HG02943 (cell line): ENCODE measurements at regions not wholly inside any gene's neighbourhood (a gene's known extent, or its start where the extent isn't known, plus 50 kb on each side); places are given as distances from the start of the nearest gene placed in this dataset.
"Not testable (repeated sequence)": the region's sequence is repeated elsewhere in the genome, so short reads cannot be mapped to it uniquely, and the experiment has no call there.

Experiments used
- ATAC-seq: cut with Tn5 transposase; IDR thresholded peaks from one replicate; pipeline ENCODE4 v1.9.1; 2021; ENCODE audit warnings: mild to moderate bottlenecking, low read depth, moderate library complexity; ENCODE audit not compliant: unreplicated experiment

DNA sequence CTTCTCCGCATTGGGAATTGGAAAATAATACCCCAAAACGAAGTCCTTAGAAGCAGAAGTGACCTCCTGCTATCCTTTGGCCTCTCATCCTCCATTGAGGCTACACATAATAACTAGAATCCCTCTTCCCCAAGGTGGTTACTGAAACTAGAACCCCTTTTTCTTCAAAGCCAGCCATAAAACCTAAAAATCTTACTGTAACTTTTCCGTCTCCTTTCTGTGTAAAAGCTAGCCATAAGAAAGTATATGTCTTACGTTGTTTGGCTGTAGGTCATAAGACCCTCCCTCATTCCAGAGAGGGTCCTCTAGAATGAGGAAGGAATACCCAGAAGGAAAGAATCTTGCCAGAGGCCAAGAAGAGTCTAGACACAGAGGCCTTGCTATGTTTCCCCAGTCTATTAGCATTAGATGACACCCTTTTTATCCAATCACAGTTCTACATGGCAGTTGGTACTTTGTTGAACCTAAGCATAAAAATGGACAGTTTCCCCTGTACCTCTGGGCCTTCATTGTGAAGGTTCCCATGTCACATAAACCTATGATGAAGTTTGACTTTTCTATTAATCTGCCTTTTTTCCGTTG lies 133.9 kb upstream of the BTN3A2 start:
- no peak for ATAC-seq

DNA sequence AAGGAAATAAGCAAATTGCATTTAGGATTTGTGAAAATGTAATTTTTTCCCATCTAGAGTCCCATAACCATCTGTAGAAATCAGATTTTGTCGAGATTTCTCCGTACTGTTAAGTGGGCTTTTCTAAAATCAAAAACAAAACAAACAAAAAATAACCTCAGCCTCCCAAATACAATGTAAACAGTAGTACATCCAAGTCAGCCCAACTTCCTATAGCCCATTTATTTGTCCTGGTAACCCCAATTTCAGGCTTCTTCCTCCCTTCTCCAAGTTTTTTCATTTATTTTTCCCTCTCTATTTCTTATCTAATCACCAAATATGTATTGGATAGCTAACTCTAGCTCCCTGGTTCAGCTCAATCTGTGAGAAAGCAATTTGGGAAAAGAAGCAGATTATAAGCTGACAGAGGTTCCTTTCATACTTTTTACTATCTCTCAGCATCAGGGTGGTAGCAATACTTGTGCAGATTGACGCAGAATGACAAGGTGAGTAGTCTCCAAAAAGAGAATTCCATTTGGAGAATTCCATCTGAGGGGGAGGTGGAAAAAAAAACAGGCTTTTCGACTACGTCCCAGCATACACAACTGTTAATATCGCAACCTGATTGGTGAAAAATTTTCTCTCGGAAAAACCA lies 132.6 kb upstream of the BTN3A2 start:
- ATAC-seq, result no peak

DNA sequence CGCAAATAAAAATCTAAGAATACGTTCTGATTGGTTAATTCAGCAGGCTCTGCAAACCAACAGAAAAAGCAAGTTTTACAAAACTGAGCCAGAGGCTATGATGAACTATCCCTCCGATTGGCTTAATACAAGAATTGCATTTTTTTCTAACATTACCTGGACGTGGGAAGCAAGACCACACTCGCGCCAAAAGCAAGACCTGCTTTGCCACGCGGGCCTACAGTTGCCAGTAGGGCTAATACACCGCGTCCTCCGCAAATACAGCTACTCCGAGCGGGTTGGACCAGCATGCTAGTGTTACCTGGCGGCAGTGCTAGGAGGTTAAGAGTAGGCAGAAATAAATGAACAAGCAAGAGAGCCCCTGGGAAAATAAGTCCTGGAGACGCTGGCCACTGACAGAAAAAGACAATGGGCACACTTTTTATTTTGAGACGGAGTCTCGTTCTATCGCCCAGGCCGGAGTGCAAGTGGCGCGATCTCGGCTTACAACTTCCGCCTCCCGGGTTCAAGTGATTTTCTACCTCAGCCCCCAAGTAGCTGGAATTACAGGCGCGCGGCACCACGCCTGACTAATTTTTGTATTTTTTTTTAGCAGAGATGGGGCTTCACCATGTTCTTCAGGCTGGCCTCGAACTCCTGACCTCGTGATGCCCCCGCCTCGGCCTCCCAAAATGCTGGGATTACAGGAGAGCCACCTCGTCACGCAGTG lies 131.9 kb upstream of the BTN3A2 start:
- ATAC-seq, result peak; percentile 8

DNA sequence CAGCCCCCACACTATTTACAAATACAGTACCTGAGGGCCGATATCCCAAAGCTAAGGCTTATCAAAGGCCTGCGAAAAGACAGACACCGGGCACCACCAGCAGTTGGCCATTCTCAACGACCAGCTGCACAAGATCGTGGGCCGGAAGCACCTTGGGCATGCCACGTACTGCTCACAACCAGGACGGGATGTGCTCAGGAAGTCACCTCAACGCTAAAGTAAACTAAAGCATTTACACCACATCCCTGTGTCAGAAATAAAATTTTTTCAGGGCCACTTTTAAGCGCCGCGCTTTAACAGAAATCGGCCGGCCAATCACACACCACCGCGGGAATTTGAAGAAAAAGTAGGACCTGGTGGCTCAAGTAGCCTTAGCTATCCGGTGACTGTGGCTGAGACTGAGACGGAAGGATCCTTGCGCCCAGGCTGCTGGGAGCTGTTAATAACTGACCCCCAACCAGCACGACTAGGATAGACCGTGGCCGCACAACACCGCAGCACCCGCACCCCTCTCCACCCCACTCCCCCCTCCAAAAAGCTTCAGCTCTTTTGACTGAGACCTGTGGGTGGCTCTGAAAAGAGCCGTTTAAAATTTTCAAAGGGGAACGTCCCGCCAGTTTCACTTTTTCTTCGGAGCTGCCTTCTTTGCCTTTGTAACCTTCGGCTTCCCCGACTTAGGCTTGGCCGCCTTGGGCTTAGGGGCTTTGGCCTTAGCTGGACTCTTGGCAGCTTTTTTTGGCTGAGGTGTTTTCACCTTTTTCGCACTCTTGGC lies 131.2 kb upstream of the BTN3A2 start:
- ATAC-seq, result peak; percentile 48

DNA sequence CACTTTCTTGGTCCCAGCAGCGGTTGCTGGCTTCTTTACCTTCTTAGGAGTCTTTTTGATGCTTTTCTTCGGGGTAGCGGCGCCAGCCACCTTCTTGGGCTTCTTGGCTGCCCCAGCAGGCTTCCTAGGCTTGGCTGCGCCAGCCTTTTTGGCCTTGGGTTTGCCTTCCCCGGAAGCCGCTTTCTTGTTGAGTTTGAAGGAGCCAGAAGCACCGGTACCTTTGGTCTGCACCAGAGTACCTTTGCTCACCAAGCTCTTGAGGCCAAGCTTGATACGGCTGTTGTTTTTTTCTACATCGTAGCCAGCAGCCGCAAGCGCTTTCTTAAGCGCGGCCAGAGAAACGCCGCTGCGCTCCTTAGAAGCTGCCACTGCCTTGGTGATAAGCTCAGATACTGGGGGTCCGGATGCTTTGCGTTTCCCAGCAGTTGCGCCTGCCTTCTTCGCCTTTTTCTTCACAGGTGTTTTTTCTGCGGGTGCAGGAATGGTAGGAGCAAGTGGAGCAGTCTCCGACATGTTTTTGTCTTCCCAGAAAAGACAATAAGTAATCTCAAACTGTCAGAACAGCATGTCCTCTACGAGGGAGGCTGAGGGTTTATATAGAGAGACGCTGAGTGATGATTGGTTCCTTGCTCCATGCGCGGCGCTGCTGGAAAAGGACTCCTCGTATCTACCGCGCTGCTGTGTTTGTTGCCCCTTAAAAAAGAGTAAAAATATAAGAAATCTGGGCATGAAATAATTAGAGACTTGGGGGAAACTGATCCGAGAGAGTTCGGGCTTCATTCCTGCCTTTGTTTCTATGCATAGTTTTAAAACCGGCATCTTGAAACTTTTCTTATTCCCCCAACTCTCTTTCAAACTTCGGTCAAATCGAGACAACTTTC lies 130.3 kb upstream of the BTN3A2 start:
- ATAC-seq, result peak; percentile 42

DNA sequence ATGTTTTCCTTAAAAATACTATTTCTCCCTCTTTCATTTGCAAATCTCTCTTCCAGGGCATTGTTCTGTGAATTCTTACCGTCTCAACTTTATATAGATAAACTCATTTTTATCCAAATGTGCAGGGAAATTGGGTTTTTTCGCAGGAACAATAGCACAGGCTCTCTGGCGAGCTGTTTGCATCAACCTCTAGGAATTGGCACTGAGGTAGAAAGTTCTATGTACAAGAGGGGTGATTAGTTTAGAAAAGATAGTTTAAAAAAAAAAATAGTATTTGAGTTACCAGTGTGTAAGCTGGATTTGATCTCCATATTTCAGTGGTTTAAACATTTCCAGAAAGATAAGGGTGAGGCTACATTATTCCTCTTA lies 129.7 kb upstream of the BTN3A2 start:
- ATAC-seq, result no peak

DNA sequence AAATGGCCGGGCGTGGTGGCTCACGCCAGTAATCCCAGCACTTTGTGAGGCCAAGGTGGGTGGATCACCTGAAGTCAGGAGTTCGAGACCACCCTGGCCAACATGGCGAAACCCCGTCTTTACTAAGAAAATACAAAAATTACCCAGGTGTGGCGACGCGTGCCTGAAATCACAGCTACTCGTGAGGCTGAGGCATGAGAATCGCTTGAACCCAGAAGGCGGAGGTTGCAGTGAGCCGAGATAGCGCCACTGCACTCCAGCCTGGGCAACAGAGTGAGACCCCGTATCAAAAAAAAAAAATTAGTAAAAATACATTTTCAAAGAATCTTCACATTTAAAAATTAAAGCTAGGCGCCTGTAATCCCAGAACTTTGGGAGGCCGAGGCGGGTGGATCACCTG lies 125.6 kb upstream of the BTN3A2 start:
- not testable (repeated sequence) for ATAC-seq

DNA sequence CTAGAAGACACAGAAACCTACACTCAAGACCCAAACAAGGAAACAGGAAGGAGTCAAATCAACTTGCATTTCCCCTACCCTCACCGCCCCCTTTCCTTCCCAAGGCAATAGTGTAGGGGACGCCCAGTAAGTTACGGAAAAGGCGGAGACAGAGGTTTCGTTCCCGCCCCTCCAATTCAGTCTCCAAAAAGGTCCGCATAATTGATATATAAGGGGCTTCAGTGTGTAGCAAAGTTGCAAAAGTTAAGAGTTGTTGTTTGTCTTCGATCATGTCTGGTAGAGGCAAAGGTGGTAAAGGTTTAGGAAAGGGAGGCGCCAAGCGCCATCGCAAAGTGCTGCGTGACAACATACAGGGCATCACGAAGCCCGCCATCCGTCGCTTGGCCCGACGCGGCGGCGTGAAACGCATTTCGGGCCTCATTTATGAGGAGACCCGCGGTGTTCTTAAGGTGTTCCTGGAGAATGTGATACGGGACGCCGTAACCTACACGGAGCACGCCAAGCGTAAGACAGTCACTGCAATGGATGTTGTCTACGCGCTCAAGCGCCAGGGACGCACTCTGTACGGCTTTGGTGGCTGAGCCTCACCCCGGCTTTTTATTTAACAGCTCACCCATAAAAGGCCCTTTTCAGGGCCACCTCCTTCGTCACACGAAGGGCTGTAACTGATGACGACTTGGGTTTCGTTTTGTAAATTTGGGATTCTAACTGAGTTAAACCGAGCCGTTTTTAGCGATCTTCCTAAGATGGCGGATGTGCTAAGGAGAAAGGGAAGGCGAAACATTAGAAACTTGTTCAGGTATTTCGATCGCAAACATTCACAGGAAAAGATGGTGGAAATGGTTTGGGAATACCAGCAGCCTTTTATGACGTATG lies 124.6 kb upstream of the BTN3A2 start:
- peak; percentile 62 for ATAC-seq

DNA sequence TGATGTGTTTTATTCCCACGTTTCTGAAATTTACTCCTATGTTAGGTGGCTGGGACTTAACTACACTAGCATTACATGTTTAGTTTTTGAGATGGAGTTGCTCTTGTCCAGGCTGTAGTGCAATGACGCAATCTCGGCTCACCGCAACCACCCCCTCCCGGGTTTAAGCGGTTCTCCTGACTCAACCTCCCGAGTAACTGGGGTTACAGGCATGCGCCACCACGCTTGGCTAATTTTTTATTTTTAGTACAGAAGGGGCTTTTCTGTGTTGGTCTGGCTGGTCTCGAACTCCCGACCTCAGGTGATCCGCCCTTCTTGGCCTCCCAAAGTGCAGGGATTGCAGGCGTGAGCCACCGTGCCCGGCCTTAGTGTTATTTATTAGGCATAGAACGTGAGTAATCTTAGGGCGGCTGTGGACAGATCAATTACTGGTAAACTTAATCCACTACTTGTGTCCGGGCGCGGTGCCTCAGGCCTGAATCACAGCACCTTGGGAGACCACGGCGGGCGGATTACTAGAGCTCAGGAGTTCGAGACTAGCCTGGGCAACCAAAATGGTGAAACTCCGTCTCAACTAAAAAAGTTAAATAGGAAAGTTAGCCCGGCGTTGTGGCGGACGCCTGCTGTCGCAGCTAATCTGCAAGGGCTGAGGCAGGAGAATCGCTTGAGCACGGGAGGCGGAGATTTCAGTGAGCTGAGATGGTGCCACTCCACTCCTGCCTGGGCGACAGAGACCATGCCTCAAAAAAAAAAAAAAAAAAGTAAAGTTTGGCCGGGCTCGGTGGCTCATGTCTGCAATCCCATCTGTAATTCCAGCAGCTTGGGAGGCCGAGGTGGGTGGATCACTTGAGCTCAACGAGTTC lies 123.7 kb upstream of the BTN3A2 start:
- ATAC-seq, result peak; percentile 4

DNA sequence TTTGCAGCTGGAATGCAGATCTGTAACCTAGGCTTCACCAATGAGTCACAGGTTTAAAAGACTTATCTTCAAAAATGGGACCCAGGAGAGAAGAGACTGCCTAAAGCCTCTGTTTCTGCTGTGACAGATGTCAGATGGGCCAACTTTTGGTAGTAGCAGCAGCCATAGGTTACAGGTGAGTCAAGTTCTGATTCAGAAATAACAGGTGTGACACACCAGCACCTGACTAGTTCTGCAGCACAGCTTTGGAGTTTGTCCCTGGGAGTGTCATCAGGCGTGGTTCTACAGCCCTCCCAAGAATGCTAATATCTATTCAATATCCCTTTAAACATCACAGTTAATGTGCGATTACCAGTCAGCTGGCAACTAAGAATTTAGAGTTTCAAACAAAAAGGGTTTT lies 121.9 kb upstream of the BTN3A2 start:
- no peak for ATAC-seq

DNA sequence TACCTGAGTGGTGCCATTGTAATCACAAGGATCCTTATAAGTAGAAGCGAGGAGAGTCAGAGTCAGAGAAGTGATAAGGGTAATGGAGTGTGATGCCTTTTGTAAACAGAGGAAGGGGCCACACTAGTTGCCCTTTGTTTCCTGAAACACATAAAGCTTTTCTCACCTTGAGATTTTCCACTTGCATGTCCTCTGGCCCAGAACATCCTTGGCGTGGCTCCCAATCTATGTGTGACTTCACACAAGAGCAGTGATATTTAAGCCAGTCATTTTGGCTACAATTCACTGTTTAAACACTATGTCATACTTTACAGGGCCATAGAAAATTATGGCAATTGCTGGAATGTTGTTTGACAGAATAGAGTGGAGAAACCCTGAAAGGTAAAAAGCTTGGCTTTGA lies 121.2 kb upstream of the BTN3A2 start:
- no peak for ATAC-seq

DNA sequence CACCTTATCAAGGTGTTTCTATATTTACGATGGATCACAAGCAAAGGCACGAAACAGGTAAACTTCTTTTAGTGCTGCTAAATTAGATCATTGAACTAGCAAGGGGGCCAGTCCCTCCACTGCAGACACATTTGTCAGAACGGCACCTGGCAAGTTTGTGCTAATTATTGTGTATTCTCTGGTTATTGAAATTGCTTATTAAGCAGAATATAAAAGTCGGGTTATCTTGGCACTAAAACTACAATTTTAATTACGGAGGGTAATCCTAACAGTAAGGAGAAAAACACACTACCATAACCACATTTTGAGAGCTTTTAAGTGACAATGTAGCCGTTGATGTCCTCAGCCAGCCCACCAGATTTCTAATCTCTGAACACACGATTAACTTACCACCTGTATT lies 118.9 kb upstream of the BTN3A2 start:
- no peak for ATAC-seq

DNA sequence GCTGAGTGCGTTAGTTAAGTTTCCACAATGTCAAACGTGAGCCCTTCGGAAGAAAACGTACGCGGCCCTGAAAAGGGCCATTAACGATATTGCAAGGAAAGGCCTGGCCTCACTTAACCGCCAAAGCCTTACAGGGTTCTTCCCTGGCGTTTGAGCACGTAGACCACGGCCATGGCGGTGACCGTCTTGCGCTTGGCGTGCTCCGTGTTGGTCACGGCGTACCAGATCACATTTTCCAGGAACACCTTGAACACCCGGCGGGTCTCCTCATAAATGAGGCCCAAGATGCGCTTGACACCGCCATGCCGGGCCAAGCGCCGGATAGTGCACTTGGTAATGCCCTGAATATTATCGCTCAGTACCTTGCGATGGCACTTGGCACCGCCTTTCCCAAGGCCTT lies 118.4 kb upstream of the BTN3A2 start:
- no peak for ATAC-seq

DNA sequence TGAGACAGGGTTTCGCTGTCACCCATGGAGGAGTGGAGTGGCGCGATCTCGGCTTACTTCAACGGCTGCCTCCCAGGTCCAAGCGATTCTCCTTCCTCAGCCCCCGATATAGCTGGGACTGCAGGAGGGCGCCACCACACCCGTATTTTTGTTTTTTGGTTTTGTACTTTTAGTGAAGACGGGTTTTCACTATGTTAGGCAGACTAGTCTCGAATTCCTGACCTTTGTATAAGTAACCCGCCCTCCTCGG lies 115.4 kb upstream of the BTN3A2 start:
- ATAC-seq, result no peak

DNA sequence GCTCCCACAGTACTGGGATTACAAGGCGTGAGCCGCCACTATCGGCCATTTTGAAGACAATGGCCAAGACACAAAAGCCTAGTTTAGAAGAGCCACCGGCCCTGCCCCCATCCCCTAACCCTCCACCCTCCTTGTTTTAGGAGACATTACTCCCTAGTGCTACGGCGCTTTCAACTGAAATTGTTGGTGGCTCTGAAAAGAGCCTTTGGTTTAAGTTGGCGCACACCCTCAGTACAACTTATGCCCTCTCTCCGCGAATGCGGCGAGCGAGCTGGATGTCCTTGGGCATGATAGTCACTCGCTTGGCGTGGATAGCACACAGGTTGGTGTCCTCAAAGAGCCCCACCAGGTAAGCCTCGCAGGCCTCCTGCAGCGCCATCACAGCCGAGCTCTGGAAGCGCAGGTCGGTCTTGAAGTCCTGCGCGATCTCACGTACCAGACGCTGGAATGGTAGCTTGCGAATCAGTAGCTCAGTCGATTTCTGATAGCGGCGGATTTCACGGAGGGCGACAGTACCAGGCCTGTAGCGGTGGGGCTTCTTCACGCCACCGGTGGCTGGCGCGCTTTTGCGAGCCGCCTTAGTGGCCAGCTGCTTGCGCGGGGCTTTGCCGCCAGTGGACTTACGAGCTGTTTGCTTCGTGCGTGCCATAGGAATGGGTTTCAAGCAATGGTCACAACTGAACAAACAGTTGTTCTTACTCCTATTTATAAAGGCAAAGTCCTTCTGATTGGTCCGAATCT lies 114.9 kb upstream of the BTN3A2 start:
- no peak for ATAC-seq

DNA sequence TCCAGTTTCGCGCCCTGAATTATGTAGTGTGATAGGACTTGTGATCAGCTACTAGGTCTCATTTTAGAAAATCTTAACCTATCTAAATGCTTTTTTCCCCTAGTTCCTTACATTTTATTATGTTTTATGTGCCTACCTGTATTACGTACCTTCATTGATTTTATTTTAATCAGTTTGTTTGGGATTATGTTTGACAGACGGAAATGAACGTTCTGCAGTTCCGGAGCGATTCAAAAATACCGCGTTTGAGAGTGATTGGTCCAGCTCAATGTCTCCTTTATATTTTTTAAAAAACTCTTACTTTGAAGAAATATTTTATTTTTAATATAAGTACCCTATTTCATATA lies 114.3 kb upstream of the BTN3A2 start:
- ATAC-seq, result no peak

DNA sequence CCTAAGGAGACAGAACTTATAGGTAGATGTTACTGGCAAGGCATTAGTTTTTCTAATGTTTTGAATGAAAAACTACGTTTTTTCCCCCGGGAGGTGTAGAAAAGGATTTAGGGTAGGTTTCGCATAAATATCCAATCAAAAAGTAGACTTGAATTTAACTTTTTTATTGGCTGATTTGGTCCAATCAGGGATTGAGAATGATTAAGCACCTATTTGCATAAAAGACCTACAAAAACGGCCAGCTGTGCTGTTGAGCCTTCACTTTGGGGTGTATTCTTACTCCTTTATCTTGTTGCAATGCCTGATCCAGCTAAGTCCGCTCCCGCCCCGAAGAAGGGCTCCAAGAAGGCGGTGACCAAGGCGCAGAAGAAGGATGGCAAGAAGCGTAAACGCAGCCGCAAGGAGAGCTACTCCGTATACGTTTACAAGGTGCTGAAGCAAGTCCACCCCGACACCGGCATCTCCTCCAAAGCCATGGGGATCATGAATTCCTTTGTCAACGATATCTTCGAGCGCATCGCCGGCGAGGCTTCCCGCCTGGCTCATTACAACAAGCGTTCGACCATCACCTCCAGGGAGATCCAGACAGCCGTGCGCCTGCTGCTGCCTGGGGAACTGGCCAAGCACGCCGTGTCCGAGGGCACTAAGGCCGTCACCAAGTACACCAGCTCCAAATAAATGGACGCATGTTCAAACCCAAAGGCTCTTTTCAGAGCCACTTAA lies 113.5 kb upstream of the BTN3A2 start:
- no peak for ATAC-seq

DNA sequence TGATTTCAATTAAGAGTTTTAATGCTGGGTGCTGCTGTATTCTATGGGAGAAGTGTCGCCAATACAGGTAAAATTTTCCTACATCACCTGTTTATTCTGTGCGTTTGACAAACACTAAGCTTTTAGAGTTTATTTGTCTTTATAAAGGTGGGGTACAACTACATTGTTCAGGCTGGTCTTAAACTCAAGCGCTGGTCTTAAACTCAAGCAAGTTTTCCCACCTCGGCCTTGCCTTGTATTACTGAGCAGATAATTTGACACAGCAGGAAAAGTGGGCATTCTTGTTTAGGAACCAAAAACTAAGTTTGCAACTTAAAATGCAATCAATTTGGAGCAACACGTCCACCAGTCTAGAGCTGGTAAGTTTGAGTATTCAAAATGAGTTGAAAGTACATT lies 112.9 kb upstream of the BTN3A2 start:
- no peak for ATAC-seq
